Peyer's patch (tissue), 4 donors: ENCODE measurements at regions not wholly inside any gene's neighbourhood (a gene's known extent, or its start where the extent isn't known, plus 50 kb on each side); places are given as distances from the start of the nearest gene placed in this dataset.

ENCODE experiments used
- DNase-seq, 3 donors: peaks; one replicate each; pipeline ENCODE4 v3.0.0-alpha.2; 2017 to 2019
- H3K27ac ChIP-seq, 4 donors: fragments of 200-600 bp; sonication (generic); one replicate each; pipeline ENCODE4 v1.5.1; 2016 to 2019
- H3K27me3 ChIP-seq, 2 donors: fragments of 200-600 bp; sonication (generic); one replicate each; pipeline ENCODE4 v1.5.1; 2019
- H3K36me3 ChIP-seq, 3 donors: fragments of 200-600 bp; sonication (generic); one replicate each; pipeline ENCODE4 v1.5.1; 2016 to 2019
- H3K4me1 ChIP-seq, 4 donors: fragments of 200-600 bp; sonication (generic); one replicate each; pipeline ENCODE4 v1.5.1; 2016 to 2019
- H3K4me3 ChIP-seq, 4 donors: fragments of 200-600 bp; sonication (generic); 1 replicate in 3 of 4; 2 replicates in 1 of 4; pipeline ENCODE4 v1.5.1; 2016 to 2019; ENCODE audit warnings: mild to moderate bottlenecking in 1 of 4
- H3K9me3 ChIP-seq, 4 donors: fragments of 200-600 bp; sonication (generic); one replicate each; pipeline ENCODE4 v1.5.1; 2016 to 2019; ENCODE audit warnings: mild to moderate bottlenecking in 1 of 4
- CTCF ChIP-seq, 6 experiments: fragments of 450-650 bp in 4 of 6; fragments of 200-600 bp in 2 of 6; sonication (generic) in 1 of 6; IDR thresholded peaks; one replicate each; pipeline ENCODE4 v1.5.1; 2017 to 2019; ENCODE audit warnings: antibody characterized with exemption in 6 of 6, mild to moderate bottlenecking in 3 of 6, moderate library complexity in 1 of 6
- POLR2A ChIP-seq, 2 donors: fragments of 450-650 bp; IDR thresholded peaks; one replicate each; pipeline ENCODE4 v1.5.1; 2017; ENCODE audit warnings: antibody characterized with exemption in 2 of 2, mild to moderate bottlenecking in 2 of 2, moderate library complexity in 2 of 2

DNA sequence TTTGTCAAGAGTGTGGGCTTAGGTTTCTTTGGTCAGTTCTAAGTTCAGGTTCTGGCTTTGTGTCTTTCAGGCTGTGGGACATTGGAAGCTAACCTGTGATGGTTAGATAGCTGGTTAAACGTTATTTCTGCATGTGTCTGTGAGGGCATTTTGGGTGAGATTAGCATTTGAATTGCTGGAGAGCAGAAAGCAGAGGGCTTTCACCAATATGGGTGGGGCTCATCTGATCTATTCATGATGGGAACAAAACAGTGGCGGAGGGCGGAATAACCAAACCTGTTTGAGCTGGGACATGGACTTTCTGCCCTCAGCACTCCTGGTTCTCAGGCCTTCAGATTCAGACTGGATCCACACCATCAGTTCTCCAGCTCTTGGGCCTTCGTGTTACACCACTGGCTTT lies 195.4 kb downstream of the KLF13 start:
- no peak overlapping the region for H3K27ac ChIP-seq
- no peak for DNase-seq
- H3K27me3 ChIP-seq = no peaks in the 10 kb centered on the region
- H3K36me3 ChIP-seq = no peaks in the 10 kb centered on the region
- H3K4me1 ChIP-seq = no peaks in the 10 kb centered on the region
- H3K4me3 ChIP-seq = no peak overlapping the region
- no peak for TF ChIP-seq POLR2A (IDR thresholded peaks at IDR 0.05)
- no peak for TF ChIP-seq CTCF (IDR thresholded peaks at IDR 0.05)
- H3K9me3 ChIP-seq = no peaks in the 10 kb centered on the region

GRCh38 chr15:31523027-31523654 lies 196.5 kb downstream of the KLF13 start:
- Histone ChIP-seq H3K27ac (no peak overlapping the region), H3K4me3 (no peak overlapping the region), H3K4me1 (no peaks in the 10 kb centered on the region), H3K27me3 (no peaks in the 10 kb centered on the region), H3K9me3 (no peaks in the 10 kb centered on the region), H3K36me3 (no peaks in the 10 kb centered on the region)
- DNase-seq = no peak
- no peak for TF ChIP-seq POLR2A (IDR thresholded peaks at IDR 0.05)
- TF ChIP-seq CTCF (IDR thresholded peaks at IDR 0.05) = no peak

DNA sequence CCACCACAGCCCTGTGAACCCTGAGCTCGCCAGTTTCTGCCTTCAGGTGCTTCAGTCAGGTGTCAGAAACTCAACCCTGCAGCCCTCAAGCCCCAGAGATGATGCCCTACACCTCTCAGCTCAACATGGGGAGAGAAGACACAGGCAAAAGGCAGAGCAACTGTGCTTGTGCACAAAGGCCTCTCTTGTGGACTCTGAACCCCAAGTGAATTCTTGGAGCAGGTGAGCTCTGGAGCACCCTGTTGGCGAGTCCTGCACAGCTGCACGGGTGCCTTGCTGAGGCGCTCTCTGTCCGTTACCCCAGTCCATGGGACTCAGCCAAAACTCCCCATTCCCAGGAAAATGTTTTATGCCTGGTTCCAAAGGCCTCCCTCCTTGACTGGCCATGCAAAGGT lies 197.0 kb downstream of the KLF13 start:
- Histone ChIP-seq H3K9me3 (no peaks in the 10 kb centered on the region), H3K4me3 (no peak overlapping the region), H3K36me3 (no peaks in the 10 kb centered on the region), H3K4me1 (no peaks in the 10 kb centered on the region), H3K27me3 (no peaks in the 10 kb centered on the region), H3K27ac (no peak overlapping the region)
- no peak for TF ChIP-seq POLR2A (IDR thresholded peaks at IDR 0.05)
- TF ChIP-seq CTCF (IDR thresholded peaks at IDR 0.05) = no peak
- no peak for DNase-seq

DNA sequence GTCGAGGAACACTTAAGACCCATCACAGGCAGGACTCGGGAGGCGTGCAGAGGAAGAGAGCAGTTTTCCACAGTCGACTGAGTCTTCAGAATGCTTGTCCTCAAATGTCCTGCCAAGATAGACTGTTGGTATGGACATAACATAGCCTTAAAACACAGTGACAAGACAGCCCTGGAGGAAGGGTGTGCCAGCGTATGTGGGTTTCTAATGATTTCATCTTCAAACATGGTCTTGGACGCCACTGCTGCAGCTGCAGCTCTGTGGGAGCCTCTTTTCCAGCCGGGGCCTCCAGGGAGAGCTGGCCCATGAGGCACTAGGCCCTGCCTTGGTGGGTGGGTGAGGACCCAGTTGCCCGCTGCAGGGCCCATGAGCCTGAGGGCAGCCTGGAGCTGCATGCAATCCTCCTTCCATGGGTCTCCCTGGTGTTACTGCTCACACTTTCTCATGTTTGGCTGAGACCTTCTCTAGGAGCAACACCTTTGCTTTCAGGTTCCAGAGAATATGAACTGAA lies 198.6 kb downstream of the KLF13 start:
- no peak overlapping the region for H3K4me3 ChIP-seq
- no peaks in the 10 kb centered on the region for H3K27me3 ChIP-seq
- H3K4me1 ChIP-seq = no peaks in the 10 kb centered on the region
- TF ChIP-seq POLR2A (IDR thresholded peaks at IDR 0.05) = no peak
- TF ChIP-seq CTCF (IDR thresholded peaks at IDR 0.05) = no peak
- H3K27ac ChIP-seq = no peak overlapping the region
- no peak for DNase-seq
- H3K9me3 ChIP-seq = no peaks in the 10 kb centered on the region
- H3K36me3 ChIP-seq = no peaks in the 10 kb centered on the region

DNA sequence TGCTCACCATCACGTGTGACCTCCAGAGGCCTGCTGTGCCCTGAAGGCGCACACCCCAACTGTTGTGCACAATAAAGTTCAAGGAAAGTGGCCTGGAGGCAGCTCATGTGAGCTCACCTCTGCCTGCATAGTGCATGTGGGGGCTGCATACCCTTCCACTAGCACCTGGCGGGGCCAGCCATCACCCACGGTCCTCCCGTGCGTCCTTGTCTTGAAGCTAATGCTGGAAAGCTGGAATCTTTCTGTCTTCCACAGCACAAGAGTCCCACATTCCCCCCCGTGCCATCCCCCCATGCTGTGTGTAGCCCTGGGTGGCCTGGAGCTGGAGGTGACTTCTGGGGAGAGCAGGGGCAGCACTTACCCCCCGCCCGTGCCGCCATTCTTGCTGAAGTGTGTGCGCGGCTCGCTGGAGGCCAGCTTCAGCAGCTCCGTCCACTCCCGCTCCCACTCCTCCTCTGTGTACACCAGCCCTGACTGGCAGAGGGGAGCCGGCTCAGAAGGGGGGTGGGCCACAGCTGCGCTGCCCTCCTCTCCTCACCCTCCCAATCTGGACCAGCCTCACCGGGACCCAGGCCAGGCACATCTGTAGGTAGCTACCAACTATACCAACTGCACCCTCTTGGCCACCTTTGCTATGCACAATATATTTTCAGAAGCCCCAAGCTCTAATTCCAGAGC lies 199.5 kb downstream of the KLF13 start:
- Histone ChIP-seq H3K36me3 (no peaks in the 10 kb centered on the region), H3K4me1 (no peaks in the 10 kb centered on the region), H3K27me3 (no peaks in the 10 kb centered on the region), H3K4me3 (no peak overlapping the region), H3K9me3 (no peaks in the 10 kb centered on the region), H3K27ac (no peak overlapping the region)
- no peak for DNase-seq
- TF ChIP-seq CTCF (IDR thresholded peaks at IDR 0.05) (no peak), POLR2A (IDR thresholded peaks at IDR 0.05) (no peak)
